Lung (tissue), 11 donors: ENCODE measurements at regions not wholly inside any gene's neighbourhood (a gene's known extent, or its start where the extent isn't known, plus 50 kb on each side); places are given as distances from the start of the nearest gene placed in this dataset.

Experiments
- ATAC-seq: fragments of 200-7000 bp; cut with Tn5 transposase; one replicate; pipeline ENCODE4 v1.9.1; 2020; ENCODE audit warnings: moderate number of reproducible peaks; ENCODE audit not compliant: insufficient read depth, low FRiP score
- DNase-seq, 3 donors: peaks; one replicate each; pipeline ENCODE4 v3.0.0-alpha.2; 2013 to 2017
- H3K27ac ChIP-seq, 2 donors: one replicate each; pipeline ENCODE4 v1.5.1; 2013; ENCODE audit warnings: mild to moderate bottlenecking in 2 of 2, moderate library complexity in 2 of 2, control low read depth in 1 of 2, inconsistent platforms in 1 of 2, low read depth in 1 of 2, low read length in 1 of 2
- H3K27me3 ChIP-seq, 3 donors: one replicate each; pipeline ENCODE4 v1.5.1; 2013; ENCODE audit warnings: low read length in 2 of 3; ENCODE audit not compliant: control insufficient read depth in 3 of 3, insufficient read depth in 3 of 3
- H3K36me3 ChIP-seq, 4 donors: one replicate each; pipeline ENCODE4 v1.5.1; 2013; ENCODE audit warnings: low read length in 4 of 4, mild to moderate bottlenecking in 1 of 4, moderate library complexity in 1 of 4; ENCODE audit not compliant: control insufficient read depth in 4 of 4, insufficient read depth in 4 of 4
- H3K4me1 ChIP-seq, 5 donors: one replicate each; pipeline ENCODE4 v1.5.1; 2013; ENCODE audit warnings: low read length in 5 of 5, mild to moderate bottlenecking in 2 of 5, moderate library complexity in 1 of 5; ENCODE audit not compliant: control insufficient read depth in 5 of 5, insufficient read depth in 5 of 5
- H3K4me3 ChIP-seq: one replicate; pipeline ENCODE4 v1.5.1; 2013; ENCODE audit warnings: mild to moderate bottlenecking, control low read depth, moderate library complexity
- H3K9ac ChIP-seq, 2 donors: one replicate each; pipeline ENCODE4 v1.5.1; 2013; ENCODE audit warnings: low read length in 2 of 2, control low read depth in 1 of 2; ENCODE audit not compliant: insufficient read depth in 1 of 2
- H3K9me3 ChIP-seq, 4 donors: one replicate each; pipeline ENCODE4 v1.5.1; 2013; ENCODE audit warnings: low read length in 3 of 4, mild to moderate bottlenecking in 1 of 4, moderate library complexity in 1 of 4; ENCODE audit not compliant: control insufficient read depth in 4 of 4, insufficient read depth in 3 of 4
- WGBS, 2 donors: extraction: QIAGEN DNeasy Blood & Tissue Kit; methylation state at CpG; one replicate each; pipeline ENCODE4 v1.1.7; 2013; 5-methylcytosine and 5-hydroxymethylcytosine counted together
- TF ChIP-seq, protein P1 (sequence below): IDR thresholded peaks from 2 replicates; pipeline ENCODE4 v1.5.1; 2012; ENCODE audit warnings: mild to moderate bottlenecking; ENCODE audit errors: control extremely low read depth, extremely low read depth
- donor health status: control.
- donor health status: control.
- donor health status: Bipolar disorder and iron deficiency.
- donor health status: healthy.
- donor health status: DM: yes; HTN: yes; CAD: no.

DNA sequence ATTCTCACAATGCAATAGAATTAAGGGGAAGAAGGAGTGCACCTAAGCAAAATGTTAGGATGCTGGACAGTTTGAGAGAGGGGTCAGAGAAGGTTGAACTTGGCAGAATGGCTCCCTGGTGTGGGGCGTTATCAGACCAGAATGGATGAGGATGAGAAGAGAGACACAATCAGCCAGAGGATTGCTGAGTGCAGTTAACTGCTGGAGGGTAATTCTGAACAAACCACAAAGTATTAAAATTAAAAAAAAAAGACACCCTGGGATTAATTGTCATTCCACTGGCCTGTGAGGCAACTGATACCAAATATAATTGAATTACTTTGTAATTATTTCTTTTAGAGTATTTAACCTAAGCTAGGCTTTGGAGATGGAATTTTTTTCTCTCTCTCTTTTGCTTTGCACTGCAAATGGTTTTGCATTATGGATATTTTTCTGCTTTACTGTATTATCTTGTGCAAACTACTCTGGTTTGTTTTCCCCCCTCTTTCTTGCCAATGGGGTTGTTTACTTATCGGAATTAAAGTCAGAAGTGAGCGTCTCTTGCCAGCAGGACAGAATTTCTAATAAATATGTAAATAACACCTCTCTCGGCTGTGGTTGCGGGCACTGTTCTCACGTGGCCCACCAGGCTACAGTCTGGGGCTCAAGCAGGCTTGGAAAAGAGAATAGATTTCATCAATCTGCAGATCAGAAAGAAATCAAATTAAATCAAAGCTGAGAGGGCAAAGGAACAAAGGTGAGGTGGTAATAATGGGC, 572.9 kb upstream of the CAMK1G start:
- DNase-seq (no peak), ATAC-seq (no peak)
- Histone ChIP-seq H3K4me1 (no peaks in the 10 kb centered on the region), H3K27ac (no peak overlapping the region), H3K9ac (no peak overlapping the region), H3K4me3 (no peak overlapping the region), H3K9me3 (no peaks in the 10 kb centered on the region), H3K27me3 (no peaks in the 10 kb centered on the region), H3K36me3 (no peaks in the 10 kb centered on the region)
- WGBS, 2 donors, result 61 to 76% methylated on average over 6 of the region's 6 CpGs
- TF ChIP-seq, protein P1, sequence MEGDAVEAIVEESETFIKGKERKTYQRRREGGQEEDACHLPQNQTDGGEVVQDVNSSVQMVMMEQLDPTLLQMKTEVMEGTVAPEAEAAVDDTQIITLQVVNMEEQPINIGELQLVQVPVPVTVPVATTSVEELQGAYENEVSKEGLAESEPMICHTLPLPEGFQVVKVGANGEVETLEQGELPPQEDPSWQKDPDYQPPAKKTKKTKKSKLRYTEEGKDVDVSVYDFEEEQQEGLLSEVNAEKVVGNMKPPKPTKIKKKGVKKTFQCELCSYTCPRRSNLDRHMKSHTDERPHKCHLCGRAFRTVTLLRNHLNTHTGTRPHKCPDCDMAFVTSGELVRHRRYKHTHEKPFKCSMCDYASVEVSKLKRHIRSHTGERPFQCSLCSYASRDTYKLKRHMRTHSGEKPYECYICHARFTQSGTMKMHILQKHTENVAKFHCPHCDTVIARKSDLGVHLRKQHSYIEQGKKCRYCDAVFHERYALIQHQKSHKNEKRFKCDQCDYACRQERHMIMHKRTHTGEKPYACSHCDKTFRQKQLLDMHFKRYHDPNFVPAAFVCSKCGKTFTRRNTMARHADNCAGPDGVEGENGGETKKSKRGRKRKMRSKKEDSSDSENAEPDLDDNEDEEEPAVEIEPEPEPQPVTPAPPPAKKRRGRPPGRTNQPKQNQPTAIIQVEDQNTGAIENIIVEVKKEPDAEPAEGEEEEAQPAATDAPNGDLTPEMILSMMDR, result no peak

DNA sequence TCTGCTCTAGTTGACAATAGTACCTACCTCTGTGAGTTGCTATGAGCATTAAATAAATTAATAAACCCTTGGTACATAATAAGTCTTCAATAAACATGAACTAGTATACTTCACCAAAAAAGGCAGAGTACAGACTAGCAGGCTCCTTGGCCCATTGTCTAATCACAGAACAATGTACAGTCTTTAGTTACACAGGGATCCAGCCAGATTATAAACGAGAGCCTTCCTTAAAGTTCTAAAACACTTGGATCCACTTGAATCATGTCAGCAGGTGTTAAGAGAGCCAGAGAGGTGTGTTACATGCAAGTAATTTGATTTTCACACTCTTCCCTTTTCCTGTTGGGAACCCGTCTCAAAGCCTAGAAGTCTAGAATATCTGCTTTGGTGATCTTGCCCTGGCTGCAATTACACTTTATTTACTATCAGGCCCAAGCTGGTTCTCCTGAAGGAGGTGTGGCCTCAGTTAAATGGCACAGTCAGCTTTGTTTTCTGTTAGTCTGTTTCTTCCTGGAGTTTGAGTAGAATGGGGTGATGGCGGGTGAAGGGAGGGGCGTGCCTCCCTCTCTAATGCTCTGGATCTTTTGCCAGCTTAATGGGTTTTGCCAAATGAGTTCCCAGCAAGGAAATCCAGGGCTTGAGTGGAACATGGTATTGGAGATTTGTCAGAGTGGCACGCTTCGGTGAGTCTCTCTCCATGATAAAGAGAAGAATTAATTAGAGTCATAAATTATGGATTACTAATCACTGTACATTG, 570.9 kb upstream of the CAMK1G start:
- ATAC-seq, result no peak

GRCh38 chr1:209015092-209015491, 568.4 kb upstream of the CAMK1G start:
- Histone ChIP-seq H3K27me3 (no peaks in the 10 kb centered on the region), H3K36me3 (no peaks in the 10 kb centered on the region), H3K4me1 (no peaks in the 10 kb centered on the region), H3K27ac (no peak overlapping the region), H3K9ac (no peak overlapping the region), H3K4me3 (no peak overlapping the region), H3K9me3 (peaks cover 0 to 5% (median under 1%) of the 10 kb centered on the region in 4 donors)
- TF ChIP-seq, protein P1, result no peak
- DNase-seq, result no peak
- no peak for ATAC-seq

More for the DNA sequence above, 570.9 kb upstream of the CAMK1G start:
- no peak for DNase-seq
- TF ChIP-seq, protein P1, result no peak
- H3K27ac ChIP-seq, result no peak overlapping the region
- no peak overlapping the region for H3K9ac ChIP-seq
- no peaks in the 10 kb centered on the region for H3K36me3 ChIP-seq
- 68 to 82% methylated on average over 6 of the region's 6 CpGs for WGBS, 2 donors
- H3K4me1 ChIP-seq, result no peaks in the 10 kb centered on the region
- no peaks in the 10 kb centered on the region for H3K9me3 ChIP-seq
- no peak overlapping the region for H3K4me3 ChIP-seq
- H3K27me3 ChIP-seq, result no peaks in the 10 kb centered on the region
